Adrenal gland (tissue), 9 donors: ENCODE measurements at regions not wholly inside any gene's neighbourhood (a gene's known extent, or its start where the extent isn't known, plus 50 kb on each side); places are given as distances from the start of the nearest gene placed in this dataset.

ENCODE experiments used
- DNase-seq, 7 donors: peaks; one replicate each; pipeline ENCODE4 v3.0.0-alpha.2; 2019 to 2020
- H3K27ac ChIP-seq, 5 donors: fragments of 200-600 bp; sonication (generic) in 4 of 5; 1 replicate in 3 of 5; 2 replicates in 2 of 5; pipeline versions ENCODE4 v1.5.1 to v1.8.0; 2016 to 2020; ENCODE audit warnings: mild to moderate bottlenecking in 1 of 5
- H3K27me3 ChIP-seq: fragments of 200-600 bp; 2 replicates; pipeline ENCODE4 v1.8.0; 2021
- H3K36me3 ChIP-seq, 2 donors: fragments of 200-600 bp; replicated peaks in 1 of 2; 1 replicate in 1 of 2; 2 replicates in 1 of 2; pipeline versions ENCODE4 v1.5.1 to v1.8.0; 2018 to 2022
- H3K4me1 ChIP-seq, 2 donors: fragments of 200-600 bp; replicated peaks in 1 of 2; 1 replicate in 1 of 2; 2 replicates in 1 of 2; pipeline versions ENCODE4 v1.5.1 to v1.8.0; 2018 to 2021
- H3K4me3 ChIP-seq, 4 donors: fragments of 200-600 bp; sonication (generic) in 3 of 4; one replicate each; pipeline ENCODE4 v1.5.1; 2016 to 2018
- H3K9me3 ChIP-seq, 3 donors: fragments of 200-600 bp; sonication (generic) in 1 of 3; replicated peaks in 1 of 3; 1 replicate in 2 of 3; 2 replicates in 1 of 3; pipeline versions ENCODE4 v1.5.1 to v1.8.0; 2016 to 2021
- POLR2A ChIP-seq, 2 donors: fragments of 450-650 bp; IDR thresholded peaks; one replicate each; pipeline ENCODE4 v1.6.1; 2017; ENCODE audit warnings: antibody characterized with exemption in 2 of 2, mild to moderate bottlenecking in 2 of 2, moderate library complexity in 1 of 2
- WGBS, 4 donors: extraction: QIAGEN DNeasy Blood & Tissue Kit in 2 of 4; methylation state at CpG; one replicate each; pipeline versions ENCODE4 v1.1.5 to v1.1.7; 2013 to 2017; 5-methylcytosine and 5-hydroxymethylcytosine counted together
- intact Hi-C, 2 donors: fragments of 100-400 bp; cut with DNase I; formaldehyde crosslinking; loops; one replicate each; pipeline versions ENCODE4 v1.14.1 to v1.15.0; 2022 to 2023
- TF ChIP-seq, protein P1 (sequence below), 6 experiments: fragments of 450-650 bp in 4 of 6; fragments of 200-600 bp in 2 of 6; sonication (generic) in 1 of 6; IDR thresholded peaks; 1 replicate in 5 of 6; 2 replicates in 1 of 6; pipeline versions ENCODE4 v1.5.1 to v1.8.0; 2016 to 2021; ENCODE audit warnings: antibody characterized with exemption in 6 of 6, mild to moderate bottlenecking in 2 of 6, moderate library complexity in 1 of 6
- donor health status: healthy with polysubstance abuse.
- donor health status: Bipolar disorder and iron deficiency.
- donor health status: DM: yes; HTN: yes; CAD: no.
- donor health status: DM: no; HTN: no; CAD: no.
- donor health status: DM: no; HTN: no; CAD: no.

- TF ChIP-seq, protein P1, sequence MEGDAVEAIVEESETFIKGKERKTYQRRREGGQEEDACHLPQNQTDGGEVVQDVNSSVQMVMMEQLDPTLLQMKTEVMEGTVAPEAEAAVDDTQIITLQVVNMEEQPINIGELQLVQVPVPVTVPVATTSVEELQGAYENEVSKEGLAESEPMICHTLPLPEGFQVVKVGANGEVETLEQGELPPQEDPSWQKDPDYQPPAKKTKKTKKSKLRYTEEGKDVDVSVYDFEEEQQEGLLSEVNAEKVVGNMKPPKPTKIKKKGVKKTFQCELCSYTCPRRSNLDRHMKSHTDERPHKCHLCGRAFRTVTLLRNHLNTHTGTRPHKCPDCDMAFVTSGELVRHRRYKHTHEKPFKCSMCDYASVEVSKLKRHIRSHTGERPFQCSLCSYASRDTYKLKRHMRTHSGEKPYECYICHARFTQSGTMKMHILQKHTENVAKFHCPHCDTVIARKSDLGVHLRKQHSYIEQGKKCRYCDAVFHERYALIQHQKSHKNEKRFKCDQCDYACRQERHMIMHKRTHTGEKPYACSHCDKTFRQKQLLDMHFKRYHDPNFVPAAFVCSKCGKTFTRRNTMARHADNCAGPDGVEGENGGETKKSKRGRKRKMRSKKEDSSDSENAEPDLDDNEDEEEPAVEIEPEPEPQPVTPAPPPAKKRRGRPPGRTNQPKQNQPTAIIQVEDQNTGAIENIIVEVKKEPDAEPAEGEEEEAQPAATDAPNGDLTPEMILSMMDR (IDR thresholded peaks at IDR 0.05), result no peak
- TF ChIP-seq POLR2A (IDR thresholded peaks at IDR 0.05), result no peak
- no peak for DNase-seq
- no peaks in the 10 kb centered on the region for H3K36me3 ChIP-seq
- H3K27me3 ChIP-seq, result no peaks in the 10 kb centered on the region
- no peak overlapping the region for H3K27ac ChIP-seq
- 60 to 68% (median 67%) methylated on average over 21 to 22 of the region's 22 CpGs for WGBS, 4 donors
- no peaks in the 10 kb centered on the region for H3K9me3 ChIP-seq
- H3K4me3 ChIP-seq, result no peak overlapping the region
- no peaks in the 10 kb centered on the region for H3K4me1 ChIP-seq
- intact Hi-C loops, result no loop called here
Measured at GRCh38 chr20:60868316-60868891, 383.7 kb upstream of the CDH4 start.

- WGBS, 4 donors, result 29 to 41% (median 38%) methylated on average over 9 to 12 of the region's 12 CpGs
- Histone ChIP-seq H3K27ac (no peak overlapping the region), H3K9me3 (no peaks in the 10 kb centered on the region), H3K4me1 (no peaks in the 10 kb centered on the region), H3K4me3 (no peak overlapping the region), H3K27me3 (no peaks in the 10 kb centered on the region), H3K36me3 (no peaks in the 10 kb centered on the region)
- TF ChIP-seq, protein P1 (IDR thresholded peaks at IDR 0.05), result no peak
- TF ChIP-seq POLR2A (IDR thresholded peaks at IDR 0.05), result no peak
- no peak for DNase-seq
- intact Hi-C loops, result no loop called here
Measured at GRCh38 chr20:60869087-60869486, 383.0 kb upstream of the CDH4 start.

DNA sequence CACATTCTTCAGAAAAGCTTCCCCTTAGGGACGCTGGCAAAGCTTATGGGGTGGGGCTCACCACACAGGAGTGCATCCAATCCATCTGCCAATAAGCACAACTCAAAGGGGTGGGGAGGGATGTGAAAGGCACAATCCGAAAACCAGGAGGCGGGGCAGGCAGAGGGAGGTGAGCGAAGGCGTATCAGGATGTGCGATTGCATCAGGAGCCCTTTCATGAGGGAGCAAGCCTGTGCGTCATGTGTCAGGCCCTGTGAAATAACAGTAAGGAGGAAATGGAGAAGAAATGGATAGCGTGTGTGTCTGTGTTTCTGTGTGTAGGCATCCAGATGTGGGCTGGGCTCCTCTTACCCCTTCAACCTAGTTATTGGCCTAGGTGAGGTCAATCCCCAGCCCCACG lies 382.4 kb upstream of the CDH4 start:
- no peak overlapping the region for H3K27ac ChIP-seq

DNA sequence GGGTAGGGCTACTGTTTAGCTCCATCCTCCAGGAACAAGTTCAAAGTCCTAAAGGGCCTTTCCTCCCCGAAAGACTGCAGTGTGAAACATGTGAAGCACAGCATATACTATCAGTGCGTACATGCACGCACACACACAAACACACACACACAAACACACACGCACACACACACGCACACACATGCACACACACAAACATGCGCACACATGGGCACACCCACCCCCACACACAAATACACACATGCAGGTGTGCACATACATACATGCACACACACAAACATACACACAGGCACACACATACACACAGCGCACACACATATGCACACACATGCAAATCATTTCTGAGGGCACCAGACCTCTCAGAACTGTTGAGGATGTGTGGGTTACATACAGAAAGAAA lies 382.0 kb upstream of the CDH4 start:
- no peak for DNase-seq
- no peaks in the 10 kb centered on the region for H3K9me3 ChIP-seq
- H3K4me3 ChIP-seq, result no peak overlapping the region
- no peaks in the 10 kb centered on the region for H3K36me3 ChIP-seq
- H3K4me1 ChIP-seq, result no peaks in the 10 kb centered on the region
- H3K27ac ChIP-seq, result no peak overlapping the region
- TF ChIP-seq, protein P1 (IDR thresholded peaks at IDR 0.05), result no peak
- TF ChIP-seq POLR2A (IDR thresholded peaks at IDR 0.05), result no peak
- intact Hi-C loops, result no loop called here
- 85 to 95% (median 88%) methylated on average over 7 of the region's 7 CpGs for WGBS, 4 donors
- H3K27me3 ChIP-seq, result no peaks in the 10 kb centered on the region

More for the DNA sequence above, 382.4 kb upstream of the CDH4 start:
- TF ChIP-seq, protein P1 (IDR thresholded peaks at IDR 0.05), result no peak
- TF ChIP-seq POLR2A (IDR thresholded peaks at IDR 0.05), result no peak
- Histone ChIP-seq H3K4me3 (no peak overlapping the region), H3K27me3 (no peaks in the 10 kb centered on the region), H3K36me3 (no peaks in the 10 kb centered on the region), H3K9me3 (no peaks in the 10 kb centered on the region), H3K4me1 (no peaks in the 10 kb centered on the region)
- 74 to 82% (median 79%) methylated on average over 8 to 9 of the region's 9 CpGs for WGBS, 4 donors
- intact Hi-C loops, result no loop called here
- no peak for DNase-seq
